HG03571 (cell line): ENCODE measurements at regions not wholly inside any gene's neighbourhood (a gene's known extent, or its start where the extent isn't known, plus 50 kb on each side); places are given as distances from the start of the nearest gene placed in this dataset.

Experiments used
- ATAC-seq: cut with Tn5 transposase; IDR thresholded peaks from one replicate; pipeline ENCODE4 v1.9.1; 2021; ENCODE audit not compliant: unreplicated experiment

GRCh38 chr7:82567356-82567755 is 123.8 kb upstream of the CACNA2D1 start:
- ATAC-seq = no peak

GRCh38 chr7:82566752-82567151 is 123.2 kb upstream of the CACNA2D1 start:
- ATAC-seq = no peak

- no peak for ATAC-seq
Measured at GRCh38 chr7:82562716-82563404, 119.3 kb upstream of the CACNA2D1 start.

GRCh38 chr7:82559193-82559805 is 115.7 kb upstream of the CACNA2D1 start:
- ATAC-seq = no peak

- ATAC-seq = no peak
Measured at GRCh38 chr7:82549616-82550285, 106.2 kb upstream of the CACNA2D1 start.

- ATAC-seq = no peak
Measured at GRCh38 chr7:82548141-82548688, 104.6 kb upstream of the CACNA2D1 start.

- no peak for ATAC-seq
Measured at GRCh38 chr7:82542665-82543064, 99.1 kb upstream of the CACNA2D1 start.

- no peak for ATAC-seq
Measured at GRCh38 chr7:82539969-82540368, 96.4 kb upstream of the CACNA2D1 start.

GRCh38 chr7:82534684-82535083 is 91.1 kb upstream of the CACNA2D1 start:
- no peak for ATAC-seq

GRCh38 chr7:82530361-82530760 is 86.8 kb upstream of the CACNA2D1 start:
- no peak for ATAC-seq

GRCh38 chr7:82528577-82529310 is 85.2 kb upstream of the CACNA2D1 start:
- ATAC-seq = no peak

- ATAC-seq = no peak
Measured at GRCh38 chr7:82527851-82528250, 84.3 kb upstream of the CACNA2D1 start.

- ATAC-seq = no peak
Measured at GRCh38 chr7:82521906-82522445, 78.4 kb upstream of the CACNA2D1 start.

- ATAC-seq = no peak
Measured at GRCh38 chr7:82517050-82517449, 73.5 kb upstream of the CACNA2D1 start.

- ATAC-seq = no peak
Measured at GRCh38 chr7:82511542-82511941, 68.0 kb upstream of the CACNA2D1 start.

- no peak for ATAC-seq
Measured at GRCh38 chr7:82507976-82508677, 64.5 kb upstream of the CACNA2D1 start.

GRCh38 chr7:82507365-82507975 is 63.9 kb upstream of the CACNA2D1 start:
- ATAC-seq = no peak

GRCh38 chr7:82506702-82507101 is 63.1 kb upstream of the CACNA2D1 start:
- ATAC-seq = no peak

GRCh38 chr7:82506208-82506607 is 62.6 kb upstream of the CACNA2D1 start:
- no peak for ATAC-seq

- ATAC-seq = no peak
Measured at GRCh38 chr7:82501346-82501745, 57.8 kb upstream of the CACNA2D1 start.
